Ecto neural progenitor cell (in vitro differentiated cells): ENCODE measurements at regions not wholly inside any gene's neighbourhood (a gene's known extent, or its start where the extent isn't known, plus 50 kb on each side); places are given as distances from the start of the nearest gene placed in this dataset.
"Not testable (repeated sequence)": the region's sequence is repeated elsewhere in the genome, so short reads cannot be mapped to it uniquely, and the experiment has no call there.

Source experiments
- DNase-seq: peaks from one replicate; pipeline ENCODE4 v3.0.0-alpha.2; 2018; ENCODE audit warnings: low spot score

GRCh38 chr6:15131234-15131633 lies 114.6 kb upstream of the JARID2 start:
- no peak for DNase-seq

- DNase-seq = no peak
These were observed 114.2 kb upstream of the JARID2 start for GRCh38 chr6:15131651-15132061.

GRCh38 chr6:15132167-15132566 lies 113.7 kb upstream of the JARID2 start:
- no peak for DNase-seq

DNA sequence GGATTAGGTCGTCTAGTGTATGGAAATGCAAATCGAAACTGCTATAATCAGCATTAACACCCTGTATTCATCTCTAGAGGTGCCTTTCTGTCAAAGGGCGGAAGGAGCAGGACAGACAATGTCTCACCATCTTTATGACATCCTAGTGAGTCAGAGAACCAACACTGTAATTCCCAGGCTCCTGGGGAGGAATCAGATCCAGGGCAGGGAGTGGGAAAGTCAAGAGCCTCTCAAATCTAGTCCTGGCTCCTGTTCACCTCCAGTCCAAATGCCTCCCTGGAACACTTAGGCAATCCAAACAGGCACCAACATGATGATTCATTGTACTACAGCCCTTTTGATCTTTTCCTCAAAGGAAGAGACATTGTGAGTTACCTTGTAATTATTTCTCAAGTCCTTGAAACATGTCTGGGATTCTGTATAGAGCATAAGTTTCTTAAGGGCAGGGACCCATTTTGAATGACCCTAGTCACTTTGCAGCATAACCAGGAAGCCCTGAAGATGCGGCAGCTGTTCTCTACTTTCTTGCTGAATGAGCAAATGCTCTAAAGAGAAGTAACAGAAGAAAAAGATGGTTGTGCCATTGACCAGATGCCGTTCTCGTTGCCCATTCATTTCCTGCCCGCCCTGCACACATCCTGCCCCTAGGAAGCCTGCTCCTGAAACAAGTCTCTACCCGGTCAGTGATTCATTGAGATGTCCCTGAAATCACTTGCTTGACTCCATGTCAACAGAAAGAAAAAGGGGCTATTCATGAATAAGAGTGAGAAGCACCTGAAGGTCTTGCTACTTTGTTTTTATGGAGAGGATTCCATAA lies 112.8 kb upstream of the JARID2 start:
- DNase-seq = no peak

- no peak for DNase-seq
These were observed 108.8 kb upstream of the JARID2 start for GRCh38 chr6:15137086-15137485.

- no peak for DNase-seq
These were observed 102.8 kb upstream of the JARID2 start for GRCh38 chr6:15143086-15143485.

DNA sequence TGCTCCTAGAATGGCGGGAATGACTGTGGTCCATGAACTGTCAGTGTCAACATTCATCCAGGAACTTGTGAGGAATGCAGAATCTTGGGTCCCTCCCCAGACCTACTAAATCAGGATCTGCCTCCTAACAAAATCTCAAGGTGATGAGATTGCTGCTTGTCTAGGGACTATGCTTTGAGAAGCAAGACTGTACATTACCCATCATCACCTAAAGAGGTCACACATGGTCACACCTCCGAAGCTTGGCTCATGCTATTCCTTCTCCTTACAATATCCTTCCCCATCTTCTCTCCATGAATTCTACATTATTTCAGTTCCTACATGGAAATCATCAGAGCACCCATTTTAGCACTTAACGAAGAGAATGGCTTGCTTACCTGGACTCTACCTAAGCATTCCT lies 102.3 kb upstream of the JARID2 start:
- no peak for DNase-seq

DNA sequence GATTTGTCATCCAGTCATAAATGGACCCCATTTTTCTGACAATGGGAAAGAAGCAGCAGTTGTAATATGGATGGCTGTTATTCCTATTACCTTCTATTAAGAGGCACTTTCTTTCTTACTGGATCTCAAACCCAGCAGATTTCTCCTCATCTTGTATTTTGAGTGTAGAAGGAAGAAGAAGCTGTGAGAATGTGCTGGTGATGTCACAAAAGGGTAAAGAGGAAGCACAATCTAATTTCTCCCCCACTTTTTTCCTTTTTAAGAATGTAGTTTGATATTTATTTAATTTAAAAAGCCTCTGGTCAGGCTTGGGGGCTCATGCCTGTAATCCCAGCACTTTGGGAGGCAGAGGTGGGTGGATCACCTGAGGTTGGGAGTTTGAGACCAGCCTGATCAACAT lies 100.0 kb upstream of the JARID2 start:
- no peak for DNase-seq

GRCh38 chr6:15147827-15148226 lies 98.0 kb upstream of the JARID2 start:
- no peak for DNase-seq

GRCh38 chr6:15148356-15148946 lies 97.4 kb upstream of the JARID2 start:
- no peak for DNase-seq

DNA sequence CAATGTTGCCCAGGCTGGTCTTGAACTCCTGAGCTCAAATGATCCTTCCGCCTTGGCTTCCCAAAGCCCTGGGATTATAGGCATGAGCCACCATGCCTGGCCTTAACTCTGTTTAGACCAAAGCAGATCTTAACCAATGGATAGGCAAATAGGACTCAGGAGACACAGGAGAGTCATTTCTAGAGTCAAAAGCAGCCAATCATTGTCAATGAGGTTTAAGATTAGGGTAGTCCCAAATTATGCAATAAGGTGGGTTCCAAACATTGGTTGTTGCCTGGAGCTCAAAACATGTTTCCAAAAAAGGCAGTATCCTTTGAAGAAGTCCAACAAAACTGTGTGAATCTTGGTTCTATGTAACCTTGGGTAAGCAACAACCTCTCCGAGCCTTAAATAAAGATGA lies 95.7 kb upstream of the JARID2 start:
- DNase-seq = no peak

DNA sequence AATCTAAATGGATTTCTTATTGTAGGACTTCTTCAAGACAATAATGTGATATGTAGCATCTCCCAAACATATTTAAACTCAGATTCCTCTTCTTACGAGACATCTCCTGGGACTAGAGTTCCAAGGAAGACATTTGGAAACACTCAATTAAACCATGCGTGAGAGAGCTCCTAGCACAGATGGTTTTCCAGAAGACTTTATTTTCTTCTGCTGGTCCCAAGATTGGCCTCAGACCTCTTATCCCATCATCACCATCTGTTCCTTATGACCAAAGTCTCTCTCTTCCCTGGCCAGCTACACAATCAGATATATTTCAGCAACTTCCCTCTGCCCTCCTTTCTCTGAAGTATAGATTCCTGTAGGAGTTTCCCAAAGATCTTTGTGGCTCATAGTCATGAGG lies 93.2 kb upstream of the JARID2 start:
- no peak for DNase-seq

DNA sequence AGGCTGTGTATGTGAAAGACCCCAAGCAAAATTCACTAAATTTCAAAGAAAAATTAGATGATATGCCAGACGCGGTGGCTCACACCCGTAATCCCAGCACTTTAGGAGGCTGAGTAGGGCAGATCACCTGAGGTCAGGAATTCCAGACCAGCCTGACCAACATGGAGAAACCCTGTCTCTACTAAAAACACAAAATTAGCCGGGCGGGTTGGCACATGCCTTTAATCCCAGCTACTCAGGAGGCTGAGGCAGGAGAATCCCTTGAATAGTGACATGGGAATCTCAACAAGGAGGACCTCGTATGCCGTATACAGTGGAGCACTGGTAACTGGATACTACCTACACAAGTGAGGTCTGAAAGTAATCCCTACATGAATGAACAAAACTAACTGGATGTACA lies 92.7 kb upstream of the JARID2 start:
- no peak for DNase-seq

DNA sequence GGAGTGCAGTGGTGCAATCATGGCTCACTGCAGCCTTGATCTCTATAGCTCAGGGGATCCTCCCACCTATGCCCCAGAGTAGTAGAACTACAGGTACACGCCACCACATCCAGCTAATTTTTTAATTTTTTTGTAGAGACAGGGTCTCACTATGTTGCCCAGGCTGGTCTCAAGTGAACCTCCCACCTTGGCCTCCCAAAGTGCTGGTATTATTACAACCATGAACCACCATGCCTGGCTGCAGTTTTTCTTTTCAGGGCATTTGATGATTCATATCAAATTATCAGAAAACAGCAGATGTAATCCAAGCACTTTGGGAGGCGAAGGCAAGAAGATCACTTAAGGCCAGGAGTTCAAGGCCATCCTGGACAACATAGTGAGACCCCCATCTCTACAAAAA lies 88.4 kb upstream of the JARID2 start:
- DNase-seq = no peak

DNA sequence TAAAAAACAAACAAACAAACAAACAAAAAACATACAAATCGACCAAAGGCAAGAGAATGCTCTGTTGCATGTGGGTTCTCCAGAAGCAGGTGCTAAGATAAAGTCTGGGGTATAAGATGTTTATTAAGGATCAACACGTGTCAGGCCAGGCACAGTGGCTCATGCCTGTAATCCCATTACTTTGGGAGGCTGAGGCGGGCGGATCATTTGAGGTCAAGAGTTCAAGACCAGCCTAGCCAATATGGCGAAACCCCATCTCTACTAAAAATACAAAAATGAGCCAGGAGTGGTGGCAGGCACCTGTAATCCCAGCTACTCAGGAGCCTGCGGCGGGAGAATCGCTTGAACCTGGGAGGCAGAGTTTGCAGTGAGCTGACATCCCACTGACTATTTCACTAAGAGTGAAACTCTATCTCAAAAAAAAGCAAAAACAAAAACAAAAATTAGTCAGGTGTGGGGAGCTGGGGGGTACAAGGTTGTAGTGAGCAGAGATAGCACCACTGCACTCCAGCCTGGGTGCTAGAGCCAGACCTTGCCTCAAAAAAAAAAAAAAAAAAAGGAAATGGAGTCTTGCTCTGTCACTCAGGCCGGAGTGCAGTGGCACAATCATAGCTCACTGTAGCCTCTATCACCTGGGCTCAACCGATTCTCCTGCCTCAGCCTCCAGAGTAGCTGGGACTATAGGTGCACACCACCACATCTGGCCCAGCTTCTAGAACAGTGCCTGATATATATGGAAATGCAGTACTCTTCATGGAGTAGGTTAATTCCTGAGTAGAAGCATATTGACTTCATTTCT lies 86.8 kb upstream of the JARID2 start:
- DNase-seq = no peak

- no peak for DNase-seq
These were observed 85.1 kb upstream of the JARID2 start for GRCh38 chr6:15160812-15161211.

DNA sequence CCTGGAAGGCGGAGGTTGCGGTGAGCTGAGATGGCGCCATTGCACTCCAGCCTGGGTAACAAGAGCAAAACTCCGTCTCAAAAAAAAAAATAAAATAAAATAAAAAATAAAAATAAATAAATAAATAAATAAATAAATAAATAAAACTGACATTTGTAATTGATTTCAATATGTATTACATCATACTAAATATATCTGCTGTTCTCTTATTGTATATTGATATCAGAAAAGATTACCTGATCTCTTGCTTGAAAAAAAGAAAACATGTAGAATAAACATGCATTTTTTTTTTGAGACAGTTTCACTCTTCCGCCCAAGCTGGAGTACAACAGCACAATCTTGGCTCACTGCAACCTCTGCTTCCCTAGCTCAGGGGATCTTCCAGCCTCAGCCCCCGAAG lies 81.0 kb upstream of the JARID2 start:
- DNase-seq = not testable (repeated sequence)

GRCh38 chr6:15166121-15166520 lies 79.7 kb upstream of the JARID2 start:
- no peak for DNase-seq

- DNase-seq = no peak
These were observed 75.7 kb upstream of the JARID2 start for GRCh38 chr6:15170126-15170525.

DNA sequence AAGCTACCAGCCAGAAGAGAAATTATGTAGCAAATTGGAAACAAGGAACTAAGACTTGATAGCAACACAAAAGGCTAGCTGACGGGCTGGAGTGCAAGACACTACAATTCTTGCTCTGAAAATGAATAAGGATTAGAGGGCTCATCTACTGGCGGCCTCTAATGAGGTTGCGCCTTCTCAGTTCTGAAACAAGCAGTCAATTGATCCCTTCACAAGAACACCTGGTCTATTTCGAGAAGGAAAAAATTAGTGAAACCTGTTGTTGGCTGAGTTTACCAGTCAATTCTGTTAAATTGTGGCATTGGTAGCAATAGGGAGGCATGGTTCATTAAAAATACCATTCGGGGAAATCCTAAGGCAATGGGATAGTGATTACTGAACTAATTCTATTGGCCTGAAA lies 74.8 kb upstream of the JARID2 start:
- DNase-seq = no peak

- no peak for DNase-seq
These were observed 69.0 kb upstream of the JARID2 start for GRCh38 chr6:15176816-15177370.

DNA sequence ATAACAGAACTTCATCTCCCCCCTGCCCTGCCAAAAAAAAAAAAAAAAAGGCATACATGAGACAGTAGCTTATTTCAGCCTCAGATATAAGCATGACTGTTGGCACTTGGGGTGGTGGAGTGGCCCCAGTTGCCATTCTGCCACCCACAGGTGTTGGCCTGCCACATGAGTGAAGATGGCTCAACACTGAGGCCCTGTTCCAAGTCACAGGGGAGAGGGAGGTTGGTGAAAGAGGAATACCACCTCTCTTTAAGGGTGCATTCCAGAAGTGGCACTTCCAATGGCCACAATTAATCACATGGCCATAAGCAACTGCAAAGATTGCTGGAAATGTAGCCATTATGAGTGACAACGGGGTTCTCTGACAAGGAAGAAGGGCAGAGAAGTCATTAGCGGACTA lies 61.9 kb upstream of the JARID2 start:
- DNase-seq = no peak

- DNase-seq = no peak
These were observed 61.4 kb upstream of the JARID2 start for GRCh38 chr6:15184441-15184861.
